Hepatocyte (in vitro differentiated cells): ENCODE measurements at regions not wholly inside any gene's neighbourhood (a gene's known extent, or its start where the extent isn't known, plus 50 kb on each side); places are given as distances from the start of the nearest gene placed in this dataset.

ENCODE experiments used
- EZH2 ChIP-seq: fragments of 200-600 bp; sonication (generic); IDR thresholded peaks from 2 replicates; pipeline ENCODE4 v1.6.1; 2016; ENCODE audit warnings: antibody characterized with exemption, mild to moderate bottlenecking, borderline replicate concordance
- TF ChIP-seq, protein P1 (sequence below): fragments of 200-600 bp; sonication (generic); IDR thresholded peaks from 2 replicates; pipeline ENCODE4 v1.5.1; 2016; ENCODE audit warnings: antibody characterized with exemption, mild to moderate bottlenecking; ENCODE audit not compliant: poor library complexity

DNA sequence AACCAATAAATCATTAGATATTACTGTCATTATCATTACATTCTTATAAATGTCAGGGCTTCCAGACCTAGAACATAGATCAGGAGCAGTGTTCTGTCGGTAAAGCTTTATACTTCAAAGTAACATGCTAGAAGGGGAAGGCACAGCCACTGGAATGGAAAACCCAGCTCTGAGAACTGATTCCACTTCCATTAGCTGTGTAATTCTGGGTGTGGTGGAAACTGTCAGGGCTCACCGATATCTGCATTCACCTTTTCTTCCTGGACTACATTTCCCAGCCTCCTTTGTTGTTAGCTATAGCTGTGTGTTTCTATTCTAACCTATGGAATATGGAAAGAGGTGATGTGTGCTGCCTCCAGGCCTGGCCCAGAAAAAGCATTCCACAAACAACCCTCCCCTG is 585.8 kb downstream of the BUD13 start:
- TF ChIP-seq, protein P1, sequence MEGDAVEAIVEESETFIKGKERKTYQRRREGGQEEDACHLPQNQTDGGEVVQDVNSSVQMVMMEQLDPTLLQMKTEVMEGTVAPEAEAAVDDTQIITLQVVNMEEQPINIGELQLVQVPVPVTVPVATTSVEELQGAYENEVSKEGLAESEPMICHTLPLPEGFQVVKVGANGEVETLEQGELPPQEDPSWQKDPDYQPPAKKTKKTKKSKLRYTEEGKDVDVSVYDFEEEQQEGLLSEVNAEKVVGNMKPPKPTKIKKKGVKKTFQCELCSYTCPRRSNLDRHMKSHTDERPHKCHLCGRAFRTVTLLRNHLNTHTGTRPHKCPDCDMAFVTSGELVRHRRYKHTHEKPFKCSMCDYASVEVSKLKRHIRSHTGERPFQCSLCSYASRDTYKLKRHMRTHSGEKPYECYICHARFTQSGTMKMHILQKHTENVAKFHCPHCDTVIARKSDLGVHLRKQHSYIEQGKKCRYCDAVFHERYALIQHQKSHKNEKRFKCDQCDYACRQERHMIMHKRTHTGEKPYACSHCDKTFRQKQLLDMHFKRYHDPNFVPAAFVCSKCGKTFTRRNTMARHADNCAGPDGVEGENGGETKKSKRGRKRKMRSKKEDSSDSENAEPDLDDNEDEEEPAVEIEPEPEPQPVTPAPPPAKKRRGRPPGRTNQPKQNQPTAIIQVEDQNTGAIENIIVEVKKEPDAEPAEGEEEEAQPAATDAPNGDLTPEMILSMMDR: no peak
- no peak for TF ChIP-seq EZH2
